ENCODE measurements at regions not wholly inside any gene's neighbourhood (a gene's known extent, or its start where the extent isn't known, plus 50 kb on each side); places are given as distances from the start of the nearest gene placed in this dataset.

DNA sequence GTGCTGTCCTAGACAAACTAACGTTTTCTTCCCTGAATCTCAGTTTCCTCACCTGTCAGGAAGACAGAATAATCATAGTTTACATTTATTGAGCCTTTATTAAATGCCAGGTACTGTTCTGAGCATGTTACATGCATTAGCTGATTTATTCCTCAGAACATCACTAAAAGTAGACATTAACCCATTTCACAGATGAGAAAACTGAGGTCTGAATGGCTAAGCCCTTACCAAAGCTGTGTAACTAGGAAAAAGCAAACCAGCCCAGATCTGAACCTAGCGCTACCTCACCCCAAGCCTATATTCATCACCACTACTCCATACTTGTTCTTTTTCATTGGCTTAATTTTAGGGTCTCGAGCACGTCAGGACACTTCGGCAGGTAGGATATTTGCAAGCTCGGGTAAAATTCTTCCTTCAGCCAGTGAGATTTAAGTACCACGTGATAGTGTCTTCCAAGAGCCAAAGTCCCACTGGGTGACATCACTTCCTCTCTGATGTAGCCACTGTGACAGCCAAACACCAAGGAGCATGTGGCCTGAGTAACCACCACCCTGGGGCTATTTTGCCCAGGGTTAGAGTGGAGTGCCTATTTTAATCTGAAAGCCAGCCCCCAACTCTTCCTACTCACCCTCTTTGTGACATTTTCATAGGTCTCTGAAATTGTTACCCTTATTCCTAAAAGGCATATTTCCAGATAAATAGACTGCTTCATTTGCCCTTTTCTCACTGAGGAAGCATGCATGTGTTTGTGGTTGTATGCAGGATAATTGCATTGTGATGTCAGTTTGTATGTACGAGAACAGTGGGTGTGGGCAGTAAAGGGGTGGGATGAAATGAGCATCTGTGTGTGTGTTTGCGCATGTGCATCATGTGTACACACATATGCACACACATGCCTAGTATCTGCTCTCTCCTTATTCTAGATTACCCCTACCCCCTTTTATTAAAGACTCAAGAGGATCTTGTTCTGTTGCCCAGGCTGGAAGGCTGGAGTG is 62.2 kb upstream of the WSCD2 start:
- no peak overlapping the region for H3K4me3 ChIP-seq
- H3K36me3 ChIP-seq: no peaks in the 10 kb centered on the region
- TF ChIP-seq CTCF (IDR thresholded peaks at IDR 0.05): no peak
- no peaks in the 10 kb centered on the region for H3K9me3 ChIP-seq
- H3K27ac ChIP-seq: no peak overlapping the region
- no peaks in the 10 kb centered on the region for H3K27me3 ChIP-seq
- DNase-seq (ENCODE audit: low spot score): no peak
- no peaks in the 10 kb centered on the region for H3K4me1 ChIP-seq

GRCh38 chr12:108069651-108070165 is 59.4 kb upstream of the WSCD2 start:
- no peaks in the 10 kb centered on the region for H3K9me3 ChIP-seq
- no peak for DNase-seq (ENCODE audit: low spot score)
- H3K27ac ChIP-seq: no peak overlapping the region
- H3K36me3 ChIP-seq: no peaks in the 10 kb centered on the region
- no peaks in the 10 kb centered on the region for H3K4me1 ChIP-seq
- TF ChIP-seq CTCF (IDR thresholded peaks at IDR 0.05): no peak
- no peak overlapping the region for H3K4me3 ChIP-seq
- no peaks in the 10 kb centered on the region for H3K27me3 ChIP-seq

DNA sequence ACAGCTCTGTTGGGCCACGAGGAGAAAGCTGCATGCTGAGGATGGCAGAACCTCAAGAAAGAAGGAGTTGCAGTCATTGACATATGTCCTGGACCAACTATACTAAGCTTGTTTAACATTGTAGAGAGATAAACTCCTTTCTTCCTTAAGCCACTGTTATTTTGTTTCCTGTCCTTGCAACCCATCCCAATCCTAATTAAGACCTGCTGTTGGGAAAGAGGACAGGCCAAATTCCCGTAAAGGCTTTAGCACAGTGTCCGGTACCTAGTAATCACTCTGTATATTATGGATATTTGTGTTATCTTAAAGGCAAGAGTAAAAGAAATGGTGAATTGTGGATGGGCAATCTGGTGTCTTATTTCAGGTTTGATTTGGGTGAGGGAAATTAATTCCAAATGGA is 53.5 kb upstream of the WSCD2 start:
- H3K4me3 ChIP-seq: no peak overlapping the region
- no peak for DNase-seq (ENCODE audit: low spot score)
- H3K36me3 ChIP-seq: no peaks in the 10 kb centered on the region
- H3K27ac ChIP-seq: no peak overlapping the region
- no peaks in the 10 kb centered on the region for H3K4me1 ChIP-seq
- TF ChIP-seq CTCF (IDR thresholded peaks at IDR 0.05): no peak
- no peaks in the 10 kb centered on the region for H3K9me3 ChIP-seq
- H3K27me3 ChIP-seq: no peaks in the 10 kb centered on the region

DNA sequence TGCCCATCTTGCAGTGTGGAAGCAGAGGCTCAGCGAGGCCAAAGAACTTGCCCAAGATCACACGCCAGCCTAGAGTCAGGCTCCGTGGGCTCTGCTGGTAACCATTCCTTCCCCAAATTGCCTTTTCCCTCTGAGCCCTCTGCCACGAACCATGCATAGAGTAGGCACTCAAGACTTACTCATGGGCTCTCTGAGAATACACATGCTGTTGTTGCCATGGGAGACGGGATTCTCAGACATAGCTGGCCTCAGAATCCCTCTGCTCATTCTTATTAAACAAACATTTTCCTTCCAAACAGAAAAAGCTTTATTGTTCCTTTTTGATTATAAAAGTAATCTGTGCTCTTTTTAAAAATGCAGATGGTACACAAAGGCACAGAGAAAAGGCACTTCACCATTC is 52.5 kb upstream of the WSCD2 start:
- no peaks in the 10 kb centered on the region for H3K9me3 ChIP-seq
- no peak for DNase-seq (ENCODE audit: low spot score)
- no peaks in the 10 kb centered on the region for H3K27me3 ChIP-seq
- H3K4me3 ChIP-seq: no peak overlapping the region
- no peaks in the 10 kb centered on the region for H3K4me1 ChIP-seq
- no peak overlapping the region for H3K27ac ChIP-seq
- H3K36me3 ChIP-seq: no peaks in the 10 kb centered on the region
- no peak for TF ChIP-seq CTCF (IDR thresholded peaks at IDR 0.05)

DNA sequence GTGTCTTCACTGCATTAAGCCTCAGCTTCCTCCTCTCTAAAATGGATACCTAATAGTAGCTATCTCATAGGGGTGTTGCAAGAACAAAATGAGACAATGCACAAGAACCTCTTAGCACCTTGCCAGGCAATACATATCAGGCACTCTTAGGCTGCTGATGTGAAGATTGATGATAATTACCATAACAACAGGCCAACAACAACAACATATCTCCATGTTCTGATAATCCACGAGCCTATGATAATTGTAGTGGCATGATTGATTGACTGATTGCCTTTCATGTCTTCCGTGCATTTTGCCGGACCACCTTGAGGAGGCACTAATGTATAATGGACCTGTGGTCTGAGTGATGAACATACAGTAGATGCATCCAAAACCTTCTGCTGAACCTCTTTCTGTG is 50.7 kb upstream of the WSCD2 start:
- no peak overlapping the region for H3K4me3 ChIP-seq
- TF ChIP-seq CTCF (IDR thresholded peaks at IDR 0.05): no peak
- no peaks in the 10 kb centered on the region for H3K36me3 ChIP-seq
- no peaks in the 10 kb centered on the region for H3K4me1 ChIP-seq
- no peak for DNase-seq (ENCODE audit: low spot score)
- no peaks in the 10 kb centered on the region for H3K9me3 ChIP-seq
- no peak overlapping the region for H3K27ac ChIP-seq
- H3K27me3 ChIP-seq: no peaks in the 10 kb centered on the region

All from right atrium auricular region (tissue), 2 donors.